Dendritic cell treated with granulocyte-macrophage colony-stimulating factor and Interleukin-4, amounts not matched to agents 40 ng/mL and 50 ng/mL, for 4 days (primary cell): ENCODE measurements at regions not wholly inside any gene's neighbourhood (a gene's known extent, or its start where the extent isn't known, plus 50 kb on each side); places are given as distances from the start of the nearest gene placed in this dataset.
"Not testable (repeated sequence)": the region's sequence is repeated elsewhere in the genome, so short reads cannot be mapped to it uniquely, and the experiment has no call there.

Experiments
- H3K27ac Mint-ChIP-seq: one replicate; pipeline ENCODE4 v1.8.0; 2022; ENCODE audit warnings: mild to moderate bottlenecking, mixed read lengths
- H3K27me3 Mint-ChIP-seq: one replicate; pipeline ENCODE4 v1.8.0; 2022; ENCODE audit warnings: mild to moderate bottlenecking, mixed read lengths
- H3K36me3 Mint-ChIP-seq: one replicate; pipeline ENCODE4 v1.8.0; 2022; ENCODE audit warnings: low read depth, mixed read lengths
- H3K4me1 Mint-ChIP-seq: one replicate; pipeline ENCODE4 v1.8.0; 2022; ENCODE audit warnings: low read depth, mixed read lengths
- H3K4me3 Mint-ChIP-seq: one replicate; pipeline ENCODE4 v1.8.0; 2022; ENCODE audit warnings: mild to moderate bottlenecking, moderate library complexity, mixed read lengths
- H3K9me3 Mint-ChIP-seq: one replicate; pipeline ENCODE4 v1.8.0; 2022; ENCODE audit warnings: mixed read lengths
- intact Hi-C: fragments of 100-400 bp; cut with micrococcal nuclease; formaldehyde crosslinking; loops from one replicate; pipeline ENCODE4 v1.15.0; 2022

DNA sequence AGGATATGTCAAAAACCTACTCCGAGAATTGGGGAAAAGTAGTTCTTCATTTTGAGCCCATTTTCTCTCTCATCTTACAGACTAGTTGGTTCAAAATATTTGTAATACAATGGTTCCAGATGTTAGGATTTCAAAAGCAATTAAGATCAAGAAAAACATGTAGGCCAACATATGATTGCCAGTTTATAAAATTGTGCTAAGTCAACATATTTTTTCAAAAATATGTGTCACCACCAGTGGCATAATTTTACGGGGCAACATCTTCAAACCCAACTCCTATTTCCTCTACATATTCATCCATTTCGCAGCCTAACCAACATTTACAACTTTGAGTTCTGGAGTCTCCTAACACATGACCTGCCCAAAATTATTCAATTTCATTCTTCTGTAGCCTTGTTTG, 514.5 kb upstream of the TPK1 start:
- Mint-ChIP-seq H3K36me3 (no peaks in the 10 kb centered on the region), H3K4me3 (no peak overlapping the region), H3K27ac (no peak overlapping the region), H3K27me3 (no peaks in the 10 kb centered on the region), H3K9me3 (peaks cover 21% of the 10 kb centered on the region), H3K4me1 (no peaks in the 10 kb centered on the region)
- intact Hi-C loops = no loop called here

DNA sequence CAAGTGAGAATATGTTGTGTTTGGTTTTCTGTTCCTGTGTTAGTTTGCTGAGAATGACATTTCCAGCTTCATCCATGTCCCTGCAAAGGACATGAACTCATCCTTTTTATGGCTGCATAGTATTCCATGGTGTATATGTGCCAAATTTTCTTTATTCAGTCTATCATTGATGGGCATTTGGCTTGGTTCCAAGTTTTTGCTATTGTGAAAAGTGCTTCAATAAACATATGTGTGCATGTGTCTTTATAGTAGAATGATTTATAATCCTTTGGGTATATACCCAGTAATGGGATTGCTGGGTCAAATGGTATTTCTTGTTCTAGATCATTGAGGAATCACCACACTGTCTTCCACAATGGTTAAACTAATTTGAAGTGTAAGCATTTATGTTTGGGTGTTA, 513.6 kb upstream of the TPK1 start:
- H3K4me1 Mint-ChIP-seq, H3K36me3 Mint-ChIP-seq, H3K27me3 Mint-ChIP-seq, H3K4me3 Mint-ChIP-seq, H3K27ac Mint-ChIP-seq, intact Hi-C loops: not testable (repeated sequence)
- peaks cover 21% of the 10 kb centered on the region for H3K9me3 Mint-ChIP-seq

DNA sequence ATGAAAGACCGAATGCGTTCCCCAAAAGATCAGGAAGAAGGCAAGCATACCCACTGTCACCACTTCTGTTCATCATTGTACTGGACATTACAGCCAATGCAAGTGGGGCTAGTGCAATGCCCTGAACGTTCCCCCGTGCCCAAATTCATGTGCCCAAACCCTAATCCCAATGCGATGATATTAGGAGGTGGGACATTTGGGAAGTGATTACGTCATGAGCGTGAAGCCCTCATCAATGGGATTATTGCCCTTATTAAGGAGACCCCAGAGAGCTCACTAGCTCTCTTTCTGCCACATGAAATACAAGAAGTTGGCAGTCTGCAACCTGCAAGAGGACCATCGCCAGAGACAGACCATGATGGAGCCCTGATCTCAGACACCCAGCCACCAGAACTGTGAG, 511.4 kb upstream of the TPK1 start:
- no peaks in the 10 kb centered on the region for H3K4me1 Mint-ChIP-seq
- no peaks in the 10 kb centered on the region for H3K27me3 Mint-ChIP-seq
- intact Hi-C loops = no loop called here
- peaks cover 21% of the 10 kb centered on the region for H3K9me3 Mint-ChIP-seq
- H3K4me3 Mint-ChIP-seq = no peak overlapping the region
- H3K27ac Mint-ChIP-seq = no peak overlapping the region
- no peaks in the 10 kb centered on the region for H3K36me3 Mint-ChIP-seq

DNA sequence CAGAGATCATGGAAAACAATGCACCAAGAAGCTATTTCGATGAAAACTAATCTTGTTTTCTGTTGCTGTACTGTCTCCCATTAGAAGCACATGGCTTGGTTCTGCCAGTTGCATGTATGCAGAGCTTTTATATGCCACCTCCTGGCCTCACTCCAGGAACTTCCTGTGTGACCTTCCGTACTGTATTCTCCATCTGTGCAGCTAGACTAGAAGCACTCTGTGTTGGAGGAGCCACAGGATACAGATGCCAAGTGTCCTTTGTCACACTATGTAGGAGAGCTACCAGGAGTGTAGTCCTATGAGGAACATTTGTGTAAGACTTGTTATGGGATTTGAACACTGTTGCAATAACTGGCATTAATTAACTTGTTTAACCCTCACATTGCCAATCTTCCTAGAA, 503.5 kb upstream of the TPK1 start:
- H3K4me3 Mint-ChIP-seq = no peak overlapping the region
- H3K27ac Mint-ChIP-seq = no peak overlapping the region
- no peaks in the 10 kb centered on the region for H3K27me3 Mint-ChIP-seq
- no peaks in the 10 kb centered on the region for H3K36me3 Mint-ChIP-seq
- no peaks in the 10 kb centered on the region for H3K4me1 Mint-ChIP-seq
- H3K9me3 Mint-ChIP-seq = peaks cover 44% of the 10 kb centered on the region
- intact Hi-C loops = no loop called here

DNA sequence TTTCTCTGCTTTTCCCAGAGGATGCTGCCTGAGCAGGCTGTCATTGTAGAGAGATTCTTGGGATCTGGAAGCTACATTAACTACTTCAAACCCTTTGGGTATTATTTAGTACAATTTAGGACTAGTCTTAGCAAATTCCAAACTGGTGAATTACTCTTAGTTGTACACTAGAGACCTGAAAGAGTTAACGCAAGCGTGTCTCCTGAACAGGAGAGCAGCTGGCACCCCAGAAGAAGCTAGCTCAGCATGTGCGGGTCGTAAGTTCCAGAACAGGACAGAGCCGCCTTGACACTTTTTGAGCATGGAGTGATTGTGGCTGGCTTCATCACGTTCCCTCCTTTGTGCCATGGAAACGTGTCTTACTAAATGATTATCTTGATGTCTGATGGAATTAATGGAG, 495.7 kb upstream of the TPK1 start:
- Mint-ChIP-seq H3K36me3 (no peaks in the 10 kb centered on the region), H3K9me3 (peaks cover 36% of the 10 kb centered on the region), H3K27me3 (no peaks in the 10 kb centered on the region), H3K4me1 (no peaks in the 10 kb centered on the region), H3K27ac (no peak overlapping the region), H3K4me3 (no peak overlapping the region)
- intact Hi-C loops = no loop called here

DNA sequence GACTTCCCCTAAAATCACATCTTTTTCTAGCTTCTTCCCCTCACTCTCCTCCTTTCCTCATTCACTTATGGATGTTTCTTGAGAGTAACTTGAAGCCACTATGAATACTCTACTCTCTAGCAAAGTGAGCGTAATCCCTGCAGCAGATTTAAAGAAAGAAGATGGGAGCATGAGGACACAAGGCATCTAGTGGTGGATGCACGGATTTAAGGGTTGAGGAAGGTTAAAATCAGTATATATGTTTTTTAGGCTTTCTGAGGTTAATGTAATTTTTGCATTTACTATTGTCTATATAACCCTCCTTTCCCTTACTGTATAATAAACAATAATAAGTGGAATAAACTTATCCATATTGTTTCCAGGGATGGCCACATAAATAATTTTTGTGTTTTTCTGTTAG, 495.2 kb upstream of the TPK1 start:
- intact Hi-C loops = no loop called here
- H3K36me3 Mint-ChIP-seq = no peaks in the 10 kb centered on the region
- H3K27me3 Mint-ChIP-seq = no peaks in the 10 kb centered on the region
- no peak overlapping the region for H3K27ac Mint-ChIP-seq
- no peak overlapping the region for H3K4me3 Mint-ChIP-seq
- no peaks in the 10 kb centered on the region for H3K4me1 Mint-ChIP-seq
- H3K9me3 Mint-ChIP-seq = peaks cover 31% of the 10 kb centered on the region

DNA sequence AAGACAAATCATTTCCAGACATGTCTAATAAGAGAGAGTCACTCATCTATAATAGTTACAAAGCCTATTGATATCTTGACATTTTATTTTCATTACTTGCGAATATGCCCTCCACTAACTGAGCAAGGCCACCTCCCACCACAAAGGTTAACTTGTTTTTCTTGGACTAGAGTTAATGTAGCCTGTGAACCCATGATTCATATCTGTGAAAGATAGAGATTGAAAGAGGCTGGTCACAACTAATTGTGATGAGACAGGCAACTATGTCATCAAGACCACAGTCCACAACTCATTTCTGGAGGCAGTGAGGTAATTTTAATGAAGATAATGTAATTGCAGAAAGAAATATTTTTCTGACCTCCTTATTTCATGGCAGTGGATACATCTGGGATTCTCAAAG, 491.8 kb upstream of the TPK1 start:
- intact Hi-C loops = no loop called here
- Mint-ChIP-seq H3K4me3 (no peak overlapping the region), H3K27me3 (no peaks in the 10 kb centered on the region), H3K27ac (no peak overlapping the region), H3K36me3 (no peaks in the 10 kb centered on the region), H3K4me1 (no peaks in the 10 kb centered on the region), H3K9me3 (peaks cover 18% of the 10 kb centered on the region)

DNA sequence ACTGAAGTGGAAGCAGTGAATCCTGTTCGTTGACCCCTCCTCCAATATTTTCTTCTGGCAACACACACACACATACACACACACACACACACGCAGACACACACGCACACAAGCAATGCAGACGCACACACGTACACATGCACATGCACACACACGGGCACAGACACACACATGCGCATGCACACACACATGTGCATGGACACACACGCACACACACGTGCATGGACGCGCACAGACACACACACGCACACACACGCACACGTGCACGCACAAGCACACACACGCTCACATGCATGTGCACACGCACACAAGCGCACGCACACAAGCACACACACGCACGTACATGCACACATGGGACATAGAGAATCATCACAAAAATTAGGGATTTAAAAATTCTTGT, 488.2 kb upstream of the TPK1 start:
- Mint-ChIP-seq H3K4me1 (no peaks in the 10 kb centered on the region), H3K27ac (no peak overlapping the region), H3K9me3 (peaks cover 23% of the 10 kb centered on the region), H3K27me3 (no peaks in the 10 kb centered on the region), H3K36me3 (no peaks in the 10 kb centered on the region), H3K4me3 (no peak overlapping the region)
- intact Hi-C loops = no loop called here

DNA sequence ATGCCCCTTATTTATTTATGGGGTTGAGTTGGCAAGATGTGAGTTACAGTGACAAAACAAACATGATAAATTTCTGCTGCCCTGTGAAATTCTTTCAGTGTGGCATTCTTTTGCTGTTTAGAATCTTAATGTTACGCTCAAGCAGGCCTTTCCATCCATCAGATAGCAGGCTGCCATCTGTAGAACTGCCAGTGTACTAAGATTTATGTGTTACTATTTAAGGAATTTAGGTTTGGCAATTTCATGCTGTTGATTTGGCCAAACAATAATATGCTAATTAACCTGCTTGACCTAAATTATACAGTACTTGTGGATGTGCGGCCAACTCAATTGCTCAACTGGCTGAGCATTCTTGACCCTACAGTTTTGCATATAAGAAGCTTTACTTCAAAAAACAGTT, 477.7 kb upstream of the TPK1 start:
- intact Hi-C loops = no loop called here
- Mint-ChIP-seq H3K27me3 (no peaks in the 10 kb centered on the region), H3K27ac (no peak overlapping the region), H3K36me3 (no peaks in the 10 kb centered on the region), H3K9me3 (peaks cover 41% of the 10 kb centered on the region), H3K4me3 (no peak overlapping the region), H3K4me1 (no peaks in the 10 kb centered on the region)

DNA sequence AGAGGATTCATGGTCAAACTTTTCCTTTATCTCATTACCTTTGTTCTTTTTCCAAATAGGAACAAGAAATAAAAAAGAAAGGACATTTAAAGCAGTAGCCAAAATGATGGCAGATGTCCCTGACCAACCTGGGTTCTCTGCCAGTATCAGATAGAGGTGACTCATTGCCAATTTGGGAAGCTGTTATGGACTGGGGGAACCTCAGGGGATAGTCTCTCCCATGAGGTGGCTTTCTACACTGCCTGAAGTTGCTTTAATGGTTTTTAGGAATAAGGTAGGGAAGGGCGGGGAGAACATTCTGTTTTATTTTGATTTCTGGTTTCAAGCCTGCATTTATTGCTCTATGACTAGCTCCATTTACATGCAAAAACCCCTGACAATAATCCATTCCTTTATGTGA, 457.9 kb upstream of the TPK1 start:
- Mint-ChIP-seq H3K4me3 (no peak overlapping the region), H3K27ac (no peak overlapping the region), H3K9me3 (peaks cover 21% of the 10 kb centered on the region), H3K36me3 (no peaks in the 10 kb centered on the region), H3K4me1 (no peaks in the 10 kb centered on the region), H3K27me3 (no peaks in the 10 kb centered on the region)
- intact Hi-C loops = no loop called here

DNA sequence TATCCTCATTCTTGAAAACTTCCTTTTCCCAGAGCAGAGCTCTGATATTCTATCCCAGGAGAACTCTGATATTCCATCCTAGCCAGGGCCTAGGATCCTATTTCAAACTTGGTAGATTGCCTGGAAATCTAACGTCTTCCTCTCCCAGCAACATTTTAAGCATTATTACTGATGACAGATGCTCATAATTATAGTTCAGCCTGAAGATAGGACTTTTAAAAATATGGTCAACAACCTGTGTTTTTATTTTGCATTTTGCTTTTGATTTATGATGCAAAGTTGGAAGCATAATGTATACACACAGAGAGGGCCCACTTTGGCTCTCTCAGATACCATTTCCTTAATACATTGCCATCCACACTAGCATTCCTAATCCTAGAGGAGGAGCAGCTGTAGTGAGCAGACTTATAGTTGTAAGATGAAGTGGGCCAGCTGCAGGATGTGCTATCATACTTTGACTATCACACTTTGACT, 457.4 kb upstream of the TPK1 start:
- H3K4me1 Mint-ChIP-seq = no peaks in the 10 kb centered on the region
- no peaks in the 10 kb centered on the region for H3K27me3 Mint-ChIP-seq
- intact Hi-C loops = no loop called here
- H3K27ac Mint-ChIP-seq = no peak overlapping the region
- H3K36me3 Mint-ChIP-seq = no peaks in the 10 kb centered on the region
- H3K4me3 Mint-ChIP-seq = no peak overlapping the region
- peaks cover 17% of the 10 kb centered on the region for H3K9me3 Mint-ChIP-seq

DNA sequence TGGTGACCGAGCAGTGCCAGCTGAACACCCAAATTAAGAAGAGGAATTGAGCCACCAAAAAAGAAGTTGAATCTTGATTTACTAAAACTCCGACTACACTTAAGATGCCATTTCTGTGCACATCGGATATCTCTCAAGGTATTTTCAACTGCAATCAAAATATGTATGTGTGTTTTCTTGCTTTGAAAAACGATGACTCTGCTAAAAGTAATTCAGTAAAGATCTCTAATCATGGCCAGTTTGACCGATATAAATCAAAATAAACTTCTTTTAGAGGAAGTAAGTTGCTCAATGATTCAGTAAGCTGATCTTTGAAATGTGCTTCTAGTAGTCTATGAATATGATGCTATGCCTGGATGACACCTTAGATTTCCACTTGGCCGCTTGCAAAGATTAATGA, 453.5 kb upstream of the TPK1 start:
- H3K4me3 Mint-ChIP-seq = no peak overlapping the region
- H3K27ac Mint-ChIP-seq = no peak overlapping the region
- H3K9me3 Mint-ChIP-seq = peaks cover 15% of the 10 kb centered on the region
- intact Hi-C loops = no loop called here
- no peaks in the 10 kb centered on the region for H3K4me1 Mint-ChIP-seq
- H3K36me3 Mint-ChIP-seq = no peaks in the 10 kb centered on the region
- H3K27me3 Mint-ChIP-seq = no peaks in the 10 kb centered on the region

DNA sequence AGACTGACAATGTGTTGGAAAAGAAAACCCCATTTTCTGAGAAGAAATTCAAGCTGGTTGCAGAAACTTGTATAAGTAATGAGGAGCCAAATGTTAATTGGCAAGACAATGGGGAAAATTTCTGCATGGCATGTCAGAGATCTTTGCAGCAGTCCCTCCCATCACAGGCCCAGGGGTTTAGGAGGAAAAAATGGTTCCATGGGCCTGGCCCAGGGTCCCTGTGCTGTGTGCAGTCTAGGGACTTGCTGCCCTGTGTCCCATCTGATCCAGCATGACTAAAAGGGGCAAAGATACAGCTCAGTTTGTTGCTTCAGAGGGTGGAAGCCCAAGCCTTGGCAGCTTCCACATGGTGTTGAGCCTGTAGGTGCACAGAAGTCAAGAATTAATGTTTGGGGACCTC, 440.3 kb upstream of the TPK1 start:
- peaks cover 73% of the 10 kb centered on the region for H3K9me3 Mint-ChIP-seq
- intact Hi-C loops = no loop called here
- no peak overlapping the region for H3K27ac Mint-ChIP-seq
- no peaks in the 10 kb centered on the region for H3K4me1 Mint-ChIP-seq
- no peaks in the 10 kb centered on the region for H3K36me3 Mint-ChIP-seq
- no peak overlapping the region for H3K4me3 Mint-ChIP-seq
- H3K27me3 Mint-ChIP-seq = no peaks in the 10 kb centered on the region

DNA sequence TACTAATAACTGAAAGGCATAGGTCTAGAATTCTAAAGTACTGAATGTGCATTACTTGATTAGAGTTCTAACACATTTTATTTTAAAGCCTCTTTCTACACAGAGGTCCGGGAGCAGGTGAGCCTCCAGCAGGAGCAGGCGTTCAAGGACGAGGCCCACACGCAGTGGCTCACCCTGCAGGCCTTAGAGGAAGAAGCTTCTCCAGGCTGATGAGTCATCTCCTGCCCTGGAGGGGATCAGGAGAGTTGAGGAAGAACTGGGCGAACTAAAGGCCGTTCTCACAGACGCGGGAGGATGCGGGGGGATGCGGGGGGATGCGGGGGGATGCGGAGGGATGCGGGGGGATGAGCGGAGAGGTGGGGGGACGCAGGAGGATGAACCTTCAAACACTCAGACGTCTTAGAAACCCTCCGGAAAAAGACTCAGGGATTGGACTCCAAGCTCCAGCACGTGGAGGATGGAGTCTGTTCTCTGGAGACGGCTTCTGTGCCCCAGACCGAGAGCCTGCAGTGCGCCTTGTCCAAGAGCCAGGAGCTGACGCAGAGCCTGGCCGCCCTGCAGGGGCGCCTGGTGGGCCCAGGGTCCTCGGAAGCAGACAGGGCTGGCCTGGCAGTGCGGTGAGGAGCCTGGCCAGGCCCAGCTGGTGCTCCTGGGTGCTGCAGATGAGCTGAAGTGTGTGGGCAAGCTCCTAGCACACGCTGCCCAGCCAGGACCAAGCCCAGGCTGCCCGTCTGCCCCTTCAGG, 433.7 kb upstream of the TPK1 start:
- peaks cover 68% of the 10 kb centered on the region for H3K9me3 Mint-ChIP-seq
- no peak overlapping the region for H3K27ac Mint-ChIP-seq
- no peak overlapping the region for H3K4me3 Mint-ChIP-seq
- H3K27me3 Mint-ChIP-seq = no peaks in the 10 kb centered on the region
- no peaks in the 10 kb centered on the region for H3K4me1 Mint-ChIP-seq
- no peaks in the 10 kb centered on the region for H3K36me3 Mint-ChIP-seq
- intact Hi-C loops = no loop called here

DNA sequence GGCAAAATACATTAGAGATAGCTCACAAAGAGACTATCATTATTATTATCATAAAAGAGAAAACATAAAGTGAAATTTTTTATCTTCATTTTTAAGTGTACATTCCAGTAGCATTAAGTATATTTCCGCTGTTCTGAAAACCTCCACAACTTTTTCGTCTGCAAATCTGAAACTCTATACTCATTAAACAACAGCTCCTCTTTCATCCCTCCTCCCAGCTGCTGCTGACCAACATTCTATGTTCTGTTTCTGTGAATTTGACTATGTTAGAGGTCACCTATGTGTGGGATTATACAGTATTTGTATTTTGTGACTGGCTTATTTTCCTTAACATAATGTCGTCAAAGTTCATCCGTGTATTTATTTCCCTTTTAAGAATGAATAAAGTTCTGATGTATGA, 429.3 kb upstream of the TPK1 start:
- Mint-ChIP-seq H3K9me3 (peaks cover 59% of the 10 kb centered on the region), H3K27ac (no peak overlapping the region), H3K4me3 (no peak overlapping the region), H3K36me3 (no peaks in the 10 kb centered on the region), H3K4me1 (no peaks in the 10 kb centered on the region), H3K27me3 (no peaks in the 10 kb centered on the region)
- intact Hi-C loops = no loop called here
